ENCODE measurements at regions not wholly inside any gene's neighbourhood (a gene's known extent, or its start where the extent isn't known, plus 50 kb on each side); places are given as distances from the start of the nearest gene placed in this dataset.

- intact Hi-C loops (cut with micrococcal nuclease), result no loop called here
- dilution Hi-C loops (cut with MboI; ENCODE audit: extremely low pct_ligation_motif_present, low sequenced_read_pairs), result no loop called here
- no peak for FAIRE-seq
- no peak overlapping the region for H3K9ac ChIP-seq (replicated peaks; ENCODE audit: extremely low read depth, insufficient read depth, low read length)
- no peaks in the 10 kb centered on the region for H3K27me3 ChIP-seq (ENCODE audit: control insufficient read depth in 2 of 2, insufficient read depth in 2 of 2, low read length in 2 of 2)
- H3K9me1 ChIP-seq (replicated peaks; ENCODE audit: control insufficient read depth, extremely low read depth, insufficient read depth, low read length), result no peaks in the 10 kb centered on the region
- no TSS peak for BruUV-seq (replicated peaks)
- H3K4me3 ChIP-seq (replicated peaks in 1 of 3; ENCODE audit: insufficient read depth in 1 of 3, low read depth in 1 of 3, low read length in 3 of 3), result no peak overlapping the region
- no peaks in the 10 kb centered on the region for H3K79me2 ChIP-seq (ENCODE audit: control insufficient read depth, insufficient read depth, low read length)
- H4K20me1 ChIP-seq (replicated peaks; ENCODE audit: control insufficient read depth, extremely low read depth, insufficient read depth, low read length), result no peaks in the 10 kb centered on the region
- H3K4me2 ChIP-seq (ENCODE audit: insufficient read depth, low read length), result no peak overlapping the region
- no peak for TF ChIP-seq MYC (IDR thresholded peaks at IDR 0.05; ENCODE audit: low read depth, low read length)
- no peak for TF ChIP-seq FOS (IDR thresholded peaks at IDR 0.05; ENCODE audit: borderline replicate concordance, insufficient read depth, low read length)
- TF ChIP-seq, protein P1, sequence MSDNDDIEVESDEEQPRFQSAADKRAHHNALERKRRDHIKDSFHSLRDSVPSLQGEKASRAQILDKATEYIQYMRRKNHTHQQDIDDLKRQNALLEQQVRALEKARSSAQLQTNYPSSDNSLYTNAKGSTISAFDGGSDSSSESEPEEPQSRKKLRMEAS (IDR thresholded peaks at IDR 0.05; ENCODE audit: insufficient read depth, insufficient read length), result no peak
- no peak for TF ChIP-seq POLR2A (IDR thresholded peaks at IDR 0.05; ENCODE audit: low read depth, low read length)
- no peak for TF ChIP-seq POLR2AphosphoS5 (IDR thresholded peaks at IDR 0.05; ENCODE audit: insufficient read depth, low read depth, low read length)
- TF ChIP-seq EZH2 (IDR thresholded peaks at IDR 0.05; ENCODE audit: borderline replicate concordance, low read depth, low read length, severe bottlenecking), result no peak
- TF ChIP-seq CTCF (IDR thresholded peaks at IDR 0.05; ENCODE audit: extremely low read depth in 1 of 2, insufficient read depth in 1 of 2, low read depth in 1 of 2, low read length in 2 of 2), result no peak
- TF ChIP-seq JUN (IDR thresholded peaks at IDR 0.05; ENCODE audit: borderline replicate concordance, insufficient read depth, insufficient read length, low read depth), result no peak
- TF ChIP-seq GATA2 (IDR thresholded peaks at IDR 0.05; ENCODE audit: insufficient read depth, insufficient read length, low read depth, low read length), result no peak
- no peak overlapping the region for H2AFZ ChIP-seq (ENCODE audit: low read depth, low read length)
- no peaks in the 10 kb centered on the region for H3K4me1 ChIP-seq (ENCODE audit: control insufficient read depth, extremely low read depth, insufficient read depth, low read length)
- H3K27ac ChIP-seq (ENCODE audit: insufficient read depth, low read depth, low read length), result no peak overlapping the region
- no peaks in the 10 kb centered on the region for H3K36me3 ChIP-seq (ENCODE audit: control insufficient read depth in 2 of 2, extremely low read depth in 1 of 2, insufficient read depth in 2 of 2, low read length in 2 of 2)
- ChIA-PET CTCF (no interaction called here), POLR2A (no interaction called here)
- no peak for DNase-seq (ENCODE audit: low read depth, low spot score)
- peaks cover 2% of the 10 kb centered on the region for H3K9me3 ChIP-seq (replicated peaks; ENCODE audit: control insufficient read depth, insufficient read depth, low read length)
Measured at GRCh38 chr12:115419145-115419646, 735.2 kb upstream of the TBX3 start.

All from endothelial cell of umbilical vein (primary cell).